ENCODE measurements at regions not wholly inside any gene's neighbourhood (a gene's known extent, or its start where the extent isn't known, plus 50 kb on each side); places are given as distances from the start of the nearest gene placed in this dataset.
A peak's percentile ranks its signal among the peaks of the same experiment; 100 is the strongest.
"Not testable (repeated sequence)": the region's sequence is repeated elsewhere in the genome, so short reads cannot be mapped to it uniquely, and the experiment has no call there.

DNA sequence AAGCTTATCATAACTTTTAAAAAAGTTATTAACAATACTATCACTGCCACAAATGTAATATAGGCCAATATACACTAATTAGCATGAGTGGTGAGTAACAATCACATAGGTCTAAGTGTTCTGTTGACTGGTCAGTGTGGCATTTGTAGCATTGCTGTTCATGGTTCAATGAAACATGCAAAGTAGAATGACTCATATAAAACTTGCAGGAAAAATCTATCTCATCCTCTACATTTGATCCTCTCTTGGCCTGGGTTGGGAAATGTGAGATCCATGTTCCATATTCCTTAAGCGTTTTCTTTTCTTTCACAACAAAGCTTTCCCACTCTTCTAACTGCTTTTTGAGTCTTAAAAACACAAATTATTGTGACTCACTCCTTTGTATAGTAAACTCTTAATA lies 1418.7 kb downstream of the FSTL5 start:
- DNase-seq (ENCODE audit: extremely low read depth in 1 of 11, low read depth in 9 of 11, low spot score in 4 of 11), result no peak

DNA sequence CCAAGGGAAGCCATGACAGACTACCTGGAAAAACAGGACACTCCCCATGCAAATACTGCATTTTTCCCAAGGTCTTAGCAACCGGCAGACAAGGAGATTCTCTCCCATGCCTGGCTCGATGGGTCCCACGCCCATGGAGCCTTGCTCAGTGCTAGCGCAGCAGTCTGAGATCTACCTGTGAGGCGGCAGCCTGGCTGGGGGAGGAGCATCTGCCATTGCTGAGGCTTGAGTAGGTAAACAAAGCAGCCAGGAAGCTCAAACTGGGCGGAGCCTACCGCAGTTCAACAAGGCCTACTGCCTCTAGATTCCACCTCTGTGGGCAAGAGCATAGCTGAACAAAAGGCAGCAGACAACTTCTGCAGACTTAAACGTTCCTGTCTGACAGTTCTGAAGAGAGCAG lies 1417.2 kb downstream of the FSTL5 start:
- not testable (repeated sequence) for DNase-seq (ENCODE audit: extremely low read depth in 1 of 11, low read depth in 9 of 11, low spot score in 4 of 11)

DNA sequence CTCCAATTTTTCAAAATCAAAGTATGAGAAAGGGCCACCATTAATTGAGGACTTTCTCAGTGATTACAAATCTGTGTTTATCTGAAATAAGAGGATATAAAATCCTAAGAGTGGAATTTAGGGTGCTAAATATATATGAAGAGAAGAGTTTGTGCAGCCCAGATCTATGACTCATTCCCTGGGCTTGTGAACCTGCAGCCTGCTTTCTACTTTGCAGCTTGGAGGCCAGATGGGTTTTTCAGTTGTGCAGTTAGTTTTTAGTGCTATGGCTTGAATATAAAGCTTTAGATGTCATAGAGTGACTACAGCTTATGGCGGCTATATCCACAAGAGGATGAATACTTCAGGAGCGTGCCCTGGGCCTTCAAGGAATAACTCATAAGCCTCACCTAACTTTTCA lies 1391.1 kb downstream of the FSTL5 start:
- DNase-seq (ENCODE audit: extremely low read depth in 1 of 11, low read depth in 9 of 11, low spot score in 4 of 11), result no peak

GRCh38 chr4:160795216-160795615 lies 1368.6 kb downstream of the FSTL5 start:
- no peak for DNase-seq (ENCODE audit: extremely low read depth in 1 of 11, low read depth in 9 of 11, low spot score in 4 of 11)

DNA sequence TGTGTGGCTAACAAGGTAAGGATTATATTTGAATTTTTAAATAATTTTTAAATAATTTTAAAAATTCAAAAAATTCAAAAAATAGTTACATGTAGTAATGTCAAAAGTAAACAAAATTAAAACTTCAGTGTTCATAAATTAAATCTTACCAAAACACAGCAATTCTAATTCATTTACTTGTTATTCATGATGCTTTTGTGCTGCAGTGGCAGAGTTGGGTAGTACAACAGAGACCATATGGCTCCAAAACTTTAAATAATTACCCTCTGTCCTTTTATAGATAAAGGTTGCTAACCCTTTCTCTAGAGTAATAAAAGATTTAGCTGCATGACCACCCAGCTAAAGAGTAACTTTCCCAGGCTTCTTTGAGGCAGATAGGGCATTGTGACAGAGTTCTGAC lies 1355.6 kb downstream of the FSTL5 start:
- no peak for DNase-seq (ENCODE audit: extremely low read depth in 1 of 11, low read depth in 9 of 11, low spot score in 4 of 11)

DNA sequence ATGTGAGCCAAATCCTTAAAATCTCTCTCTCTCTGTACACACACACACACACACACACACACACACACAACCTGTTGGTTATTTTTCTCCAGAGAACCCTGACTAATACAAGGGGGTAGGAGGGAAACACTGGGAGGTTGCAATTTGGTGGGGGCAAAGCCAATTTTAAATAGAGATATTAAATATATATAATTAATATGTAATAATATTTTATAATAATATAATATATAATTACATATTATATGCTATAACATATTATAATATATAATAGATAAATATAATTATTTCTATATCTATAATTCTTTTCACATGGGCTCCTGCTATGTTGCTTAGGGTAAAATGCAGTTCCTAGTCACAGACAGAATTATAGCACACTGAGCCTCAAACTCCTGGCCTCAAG lies 1354.2 kb downstream of the FSTL5 start:
- DNase-seq (ENCODE audit: extremely low read depth in 1 of 11, low read depth in 9 of 11, low spot score in 4 of 11), result no peak

GRCh38 chr4:160810424-160810823 lies 1353.4 kb downstream of the FSTL5 start:
- no peak for DNase-seq (ENCODE audit: extremely low read depth in 1 of 11, low read depth in 9 of 11, low spot score in 4 of 11)

DNA sequence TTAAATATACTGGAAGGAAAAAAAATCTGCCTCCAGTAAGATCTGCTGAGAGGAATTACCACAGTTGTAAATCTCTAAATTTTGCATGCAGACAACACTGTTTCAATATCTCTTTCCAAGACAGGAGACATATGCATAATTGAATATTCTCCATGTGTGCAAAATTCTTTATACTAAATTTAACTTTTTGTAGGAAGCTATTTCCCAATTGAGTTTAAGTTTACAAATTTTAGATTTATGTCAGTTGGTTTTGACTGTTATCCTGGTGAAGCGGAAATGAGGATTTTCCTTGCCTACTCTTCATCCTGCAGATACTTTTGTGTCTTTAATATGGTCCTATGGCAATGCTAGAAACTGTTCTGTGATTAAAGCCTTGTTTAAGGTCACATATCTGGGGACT lies 1352.9 kb downstream of the FSTL5 start:
- DNase-seq (ENCODE audit: extremely low read depth in 1 of 11, low read depth in 9 of 11, low spot score in 4 of 11), result no peak

DNA sequence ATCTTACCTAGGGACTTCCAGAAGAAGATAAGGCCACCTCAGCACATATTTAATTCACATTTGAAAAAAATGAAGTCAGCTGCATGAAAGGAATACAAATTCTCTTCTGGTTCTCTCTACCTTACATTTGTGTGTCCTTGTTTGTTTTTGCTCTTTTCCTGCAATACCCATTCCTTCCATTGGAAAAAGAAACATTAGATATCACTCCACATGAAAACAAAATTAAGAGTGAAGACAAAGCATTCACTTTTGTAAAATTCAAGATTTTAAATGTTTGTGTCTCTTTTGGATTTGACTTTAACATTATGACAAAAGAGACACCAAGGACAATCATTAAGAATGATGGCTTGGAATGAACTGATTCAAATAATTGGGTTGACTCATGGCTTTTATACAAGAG lies 1351.8 kb downstream of the FSTL5 start:
- DNase-seq (ENCODE audit: extremely low read depth in 1 of 11, low read depth in 9 of 11, low spot score in 4 of 11), result no peak

DNA sequence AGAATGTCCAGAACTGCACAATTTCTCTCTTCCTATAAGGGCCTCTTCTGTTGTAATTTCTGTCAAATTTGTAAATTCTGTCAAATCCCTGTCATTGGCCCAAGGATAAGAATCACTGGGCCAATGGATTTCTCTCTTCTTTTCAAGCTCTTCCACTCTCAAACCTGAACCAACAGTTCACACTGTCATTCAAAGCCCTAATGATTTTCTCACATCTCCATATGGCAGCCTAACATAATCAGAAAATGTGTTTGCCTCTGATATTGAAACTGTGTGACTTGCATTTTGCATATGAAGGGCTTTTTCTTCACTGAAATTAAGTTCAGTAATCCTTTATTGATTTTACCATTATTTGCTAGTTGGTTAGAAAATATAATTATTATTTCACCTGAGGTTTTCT lies 1349.1 kb downstream of the FSTL5 start:
- DNase-seq (ENCODE audit: extremely low read depth in 1 of 11, low read depth in 9 of 11, low spot score in 4 of 11), result no peak

DNA sequence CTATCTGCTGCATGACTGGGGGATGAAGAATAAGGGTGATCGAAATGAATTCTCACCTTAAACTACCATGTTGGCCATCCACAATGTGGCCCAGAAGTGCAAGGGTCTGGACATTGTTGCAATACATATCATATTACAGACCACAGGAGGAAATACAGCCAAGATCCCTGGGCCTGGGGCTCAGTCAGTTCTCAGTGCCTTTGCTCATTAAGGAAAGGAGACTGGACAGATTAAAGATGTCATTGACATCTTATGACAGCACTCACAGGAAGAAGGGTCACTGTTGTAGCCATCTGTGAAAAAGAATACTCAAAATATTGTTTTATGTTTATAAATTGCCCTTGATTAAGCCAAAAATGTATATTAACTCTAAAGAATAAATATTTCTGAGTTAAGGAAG lies 1345.2 kb downstream of the FSTL5 start:
- DNase-seq (ENCODE audit: extremely low read depth in 1 of 11, low read depth in 9 of 11, low spot score in 4 of 11), result no peak

DNA sequence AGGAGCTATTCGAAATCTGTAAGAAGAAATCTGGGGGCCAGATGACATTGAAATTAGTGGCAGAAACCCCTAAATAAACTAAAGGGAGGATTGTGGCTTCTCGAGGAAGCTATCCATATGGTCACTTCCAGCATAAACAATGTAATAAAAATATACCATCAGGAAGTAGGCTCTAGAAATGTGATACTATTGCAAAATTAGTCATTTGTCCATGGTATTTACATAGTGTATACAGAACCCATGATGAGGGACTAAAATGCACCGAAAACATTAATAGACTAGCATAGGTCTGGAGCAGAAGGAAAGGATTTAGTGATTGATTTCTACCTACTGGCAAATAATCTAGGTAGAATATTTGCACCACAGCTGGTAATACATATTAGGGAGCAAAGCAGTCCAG lies 1344.0 kb downstream of the FSTL5 start:
- no peak for DNase-seq (ENCODE audit: extremely low read depth in 1 of 11, low read depth in 9 of 11, low spot score in 4 of 11)

- no peak for DNase-seq (ENCODE audit: extremely low read depth in 1 of 11, low read depth in 9 of 11, low spot score in 4 of 11)
Observed at GRCh38 chr4:160824481-160824880, 1339.3 kb downstream of the FSTL5 start.

DNA sequence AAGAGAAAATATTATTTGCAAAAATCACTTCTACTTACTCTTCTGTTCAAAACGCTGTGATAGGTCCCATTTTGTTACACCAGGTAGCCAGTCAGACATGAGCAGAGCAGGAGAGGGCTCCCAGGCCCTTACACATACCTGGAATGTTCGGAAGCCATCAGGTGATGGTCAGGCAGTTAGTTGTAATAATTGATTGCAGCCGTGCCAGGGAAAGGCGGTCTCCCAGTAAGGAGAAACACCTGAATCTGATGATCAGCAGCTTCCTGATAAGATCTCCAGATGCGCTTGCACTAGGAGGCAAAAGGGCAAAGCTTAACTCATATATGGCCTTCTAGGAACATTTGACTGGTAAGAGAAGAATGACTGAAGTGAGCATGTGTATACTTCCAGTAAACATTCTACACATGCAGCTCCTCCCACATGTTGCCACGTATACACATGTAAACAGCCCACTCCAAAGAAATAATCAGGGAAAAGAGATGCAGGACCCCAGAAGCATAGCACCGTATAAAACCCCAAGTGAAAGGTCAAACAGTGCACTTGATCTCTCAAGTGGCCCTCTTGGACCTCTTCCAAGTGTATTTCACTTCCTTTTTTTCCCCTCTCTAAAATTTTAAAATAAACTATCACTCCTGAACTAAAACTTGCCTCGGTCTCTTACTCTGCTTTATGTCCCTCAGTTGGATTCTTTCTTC lies 1338.0 kb downstream of the FSTL5 start:
- no peak for DNase-seq (ENCODE audit: extremely low read depth in 1 of 11, low read depth in 9 of 11, low spot score in 4 of 11)

GRCh38 chr4:160826339-160826679 lies 1337.5 kb downstream of the FSTL5 start:
- no peak for DNase-seq (ENCODE audit: extremely low read depth in 1 of 11, low read depth in 9 of 11, low spot score in 4 of 11)

DNA sequence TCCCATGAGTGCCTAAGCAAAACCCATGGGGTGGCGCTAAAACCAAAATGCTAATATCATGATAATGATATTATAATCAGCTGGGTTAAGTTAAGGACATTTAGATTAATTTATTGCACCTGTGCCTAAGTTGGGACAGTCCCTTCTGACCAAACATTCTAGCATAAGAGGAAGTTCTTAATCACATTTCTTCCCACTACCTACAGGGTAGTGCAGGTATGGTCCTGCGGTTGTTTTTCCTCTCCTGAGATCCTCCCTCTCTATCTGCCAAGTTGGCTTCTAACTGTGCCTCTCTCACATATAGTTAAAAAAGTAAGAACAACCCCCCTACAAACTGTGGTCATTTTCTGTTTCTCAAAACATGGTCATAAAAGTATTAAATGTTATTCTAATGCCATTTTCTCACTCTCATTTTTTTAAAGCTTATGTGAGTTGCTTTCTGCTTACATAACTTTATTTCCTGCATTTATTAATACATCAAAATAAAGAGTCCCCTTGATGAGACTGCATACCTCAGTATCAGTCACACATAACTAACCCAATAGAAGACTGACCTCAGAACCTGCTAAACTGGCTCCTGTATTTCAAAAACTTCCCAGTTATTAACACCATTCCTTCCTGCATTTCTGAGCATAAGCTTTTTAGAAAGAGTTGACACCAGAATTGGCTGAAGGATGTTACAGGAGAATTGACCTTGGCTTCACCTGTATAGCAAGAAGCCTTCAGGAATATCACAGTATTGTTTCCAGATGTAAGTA lies 1332.5 kb downstream of the FSTL5 start:
- DNase-seq (ENCODE audit: extremely low read depth in 1 of 11, low read depth in 9 of 11, low spot score in 4 of 11), result peak in 6 of 11 donors; percentile 3 to 20 (median 14)

- DNase-seq (ENCODE audit: extremely low read depth in 1 of 11, low read depth in 9 of 11, low spot score in 4 of 11), result no peak
Observed at GRCh38 chr4:160835789-160836188, 1328.0 kb downstream of the FSTL5 start.

DNA sequence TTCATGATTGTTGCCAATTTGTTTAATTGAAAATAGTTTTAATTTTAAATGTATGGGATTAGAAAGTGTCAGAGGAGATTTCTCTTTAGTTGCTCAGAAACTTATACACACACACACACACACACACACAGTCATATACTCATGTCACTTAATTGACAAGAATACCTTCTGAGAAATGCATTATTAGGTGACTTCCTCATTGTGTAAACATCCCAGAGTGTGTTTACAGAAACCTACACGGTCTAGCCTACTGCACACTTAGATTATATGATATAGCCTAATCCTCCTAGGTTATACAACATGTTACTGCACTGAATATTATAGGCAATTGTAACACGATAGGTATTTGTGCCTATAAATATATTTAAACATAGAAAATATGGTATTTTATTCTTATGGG lies 1327.4 kb downstream of the FSTL5 start:
- no peak for DNase-seq (ENCODE audit: extremely low read depth in 1 of 11, low read depth in 9 of 11, low spot score in 4 of 11)

- no peak for DNase-seq (ENCODE audit: extremely low read depth in 1 of 11, low read depth in 9 of 11, low spot score in 4 of 11)
Observed at GRCh38 chr4:160846121-160846520, 1317.7 kb downstream of the FSTL5 start.

DNA sequence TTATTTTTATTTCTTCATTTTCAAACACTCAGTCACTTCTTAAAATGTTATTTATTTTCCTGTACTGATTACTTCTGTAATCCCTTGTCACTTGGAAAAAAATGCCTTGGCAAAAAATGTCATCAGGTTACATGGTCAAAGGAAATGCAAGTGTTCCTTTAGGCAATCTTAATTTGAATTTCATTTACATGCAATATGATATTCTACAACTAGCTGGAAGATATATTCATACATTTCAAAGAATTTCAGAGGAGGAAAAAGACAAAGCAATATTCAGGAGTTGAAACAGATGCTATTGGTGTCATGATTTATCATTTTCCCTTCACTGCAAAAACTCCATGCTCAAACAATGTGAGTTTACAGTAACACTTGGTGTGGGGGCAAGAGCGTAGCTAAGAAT lies 1316.6 kb downstream of the FSTL5 start:
- no peak for DNase-seq (ENCODE audit: extremely low read depth in 1 of 11, low read depth in 9 of 11, low spot score in 4 of 11)

GRCh38 chr4:160848489-160848888 lies 1315.3 kb downstream of the FSTL5 start:
- no peak for DNase-seq (ENCODE audit: extremely low read depth in 1 of 11, low read depth in 9 of 11, low spot score in 4 of 11)
